ENCODE measurements at regions not wholly inside any gene's neighbourhood (a gene's known extent, or its start where the extent isn't known, plus 50 kb on each side); places are given as distances from the start of the nearest gene placed in this dataset.
"Not testable (repeated sequence)": the region's sequence is repeated elsewhere in the genome, so short reads cannot be mapped to it uniquely, and the experiment has no call there.

GRCh38 chr1:146318715-146319114 lies 89.9 kb upstream of the NOTCH2NLA start:
- DNase-seq, result not testable (repeated sequence)

- DNase-seq, result not testable (repeated sequence)
Measured at GRCh38 chr1:146317785-146318184, 89.0 kb upstream of the NOTCH2NLA start.

- not testable (repeated sequence) for DNase-seq
Measured at GRCh38 chr1:146314449-146315246, 85.8 kb upstream of the NOTCH2NLA start.

- not testable (repeated sequence) for DNase-seq
Measured at GRCh38 chr1:146310579-146310978, 81.8 kb upstream of the NOTCH2NLA start.

GRCh38 chr1:146309427-146309826 lies 80.6 kb upstream of the NOTCH2NLA start:
- DNase-seq, result not testable (repeated sequence)

- DNase-seq, result not testable (repeated sequence)
Measured at GRCh38 chr1:146308892-146309291, 80.1 kb upstream of the NOTCH2NLA start.

- not testable (repeated sequence) for DNase-seq
Measured at GRCh38 chr1:146308152-146308551, 79.3 kb upstream of the NOTCH2NLA start.

GRCh38 chr1:146307632-146308031 lies 78.8 kb upstream of the NOTCH2NLA start:
- DNase-seq, result not testable (repeated sequence)

- DNase-seq, result not testable (repeated sequence)
Measured at GRCh38 chr1:146306651-146307050, 77.8 kb upstream of the NOTCH2NLA start.

- not testable (repeated sequence) for DNase-seq
Measured at GRCh38 chr1:146305442-146305841, 76.6 kb upstream of the NOTCH2NLA start.

GRCh38 chr1:146298575-146298897 lies 69.7 kb upstream of the NOTCH2NLA start:
- DNase-seq, result not testable (repeated sequence)

GRCh38 chr1:146297781-146298574 lies 69.2 kb upstream of the NOTCH2NLA start:
- DNase-seq, result not testable (repeated sequence)

- not testable (repeated sequence) for DNase-seq
Measured at GRCh38 chr1:146292940-146293936, 64.4 kb upstream of the NOTCH2NLA start.

- DNase-seq, result not testable (repeated sequence)
Measured at GRCh38 chr1:146292424-146292823, 63.6 kb upstream of the NOTCH2NLA start.

- not testable (repeated sequence) for DNase-seq
Measured at GRCh38 chr1:146287881-146288280, 59.1 kb upstream of the NOTCH2NLA start.

- DNase-seq, result not testable (repeated sequence)
Measured at GRCh38 chr1:146284760-146285159, 55.9 kb upstream of the NOTCH2NLA start.

- DNase-seq, result not testable (repeated sequence)
Measured at GRCh38 chr1:146283527-146283880, 54.7 kb upstream of the NOTCH2NLA start.

GRCh38 chr1:146282807-146283526 lies 54.1 kb upstream of the NOTCH2NLA start:
- not testable (repeated sequence) for DNase-seq

- not testable (repeated sequence) for DNase-seq
Measured at GRCh38 chr1:146281522-146281921, 52.7 kb upstream of the NOTCH2NLA start.

- DNase-seq, result not testable (repeated sequence)
Measured at GRCh38 chr1:146278758-146279157, 49.9 kb upstream of the NOTCH2NLA start.
